Tibial artery (tissue), 4 donors: ENCODE measurements at regions not wholly inside any gene's neighbourhood (a gene's known extent, or its start where the extent isn't known, plus 50 kb on each side); places are given as distances from the start of the nearest gene placed in this dataset.

ENCODE experiments used
- DNase-seq, 2 donors: peaks; one replicate each; pipeline ENCODE4 v3.0.0-alpha.2; 2019
- H3K27ac ChIP-seq, 2 donors: fragments of 200-600 bp; sonication (generic) in 1 of 2; 1 replicate in 1 of 2; 2 replicates in 1 of 2; pipeline ENCODE4 v1.5.1; 2018 to 2019; ENCODE audit warnings: mild to moderate bottlenecking in 1 of 2
- H3K27me3 ChIP-seq, 2 donors: fragments of 200-600 bp; sonication (generic) in 1 of 2; one replicate each; pipeline versions ENCODE4 v1.5.1 to v1.6.0; 2016 to 2019
- H3K36me3 ChIP-seq, 3 donors: fragments of 200-600 bp; sonication (generic) in 2 of 3; one replicate each; pipeline ENCODE4 v1.5.1; 2016 to 2019; ENCODE audit warnings: mild to moderate bottlenecking in 2 of 3
- H3K4me1 ChIP-seq, 4 donors: fragments of 200-600 bp; sonication (generic) in 2 of 4; 1 replicate in 3 of 4; 2 replicates in 1 of 4; pipeline ENCODE4 v1.5.1; 2016 to 2019
- H3K4me3 ChIP-seq, 2 donors: fragments of 200-600 bp; sonication (generic) in 1 of 2; 1 replicate in 1 of 2; 2 replicates in 1 of 2; pipeline ENCODE4 v1.5.1; 2018 to 2019; ENCODE audit warnings: mild to moderate bottlenecking in 2 of 2
- H3K9me3 ChIP-seq, 3 donors: fragments of 200-600 bp; sonication (generic) in 1 of 3; one replicate each; pipeline ENCODE4 v1.5.1; 2016 to 2019
- CTCF ChIP-seq, 2 experiments: fragments of 200-600 bp in 1 of 2; fragments of 450-650 bp in 1 of 2; IDR thresholded peaks; one replicate each; pipeline ENCODE4 v1.5.1; 2017 to 2019; ENCODE audit warnings: antibody characterized with exemption in 2 of 2, mild to moderate bottlenecking in 1 of 2, moderate library complexity in 1 of 2
- intact Hi-C: fragments of 100-400 bp; cut with DNase I; formaldehyde crosslinking; loops from one replicate; pipeline ENCODE4 v1.15.0; 2023; ENCODE audit warnings: low total_unique reads

GRCh38 chr10:130898381-130898780 lies 413.1 kb downstream of the TCERG1L start:
- no peaks in the 10 kb centered on the region for H3K27me3 ChIP-seq
- no peaks in the 10 kb centered on the region for H3K36me3 ChIP-seq
- H3K9me3 ChIP-seq = no peaks in the 10 kb centered on the region
- H3K27ac ChIP-seq = no peak overlapping the region
- TF ChIP-seq CTCF (IDR thresholded peaks at IDR 0.05) = no peak
- intact Hi-C loops = no loop called here
- H3K4me3 ChIP-seq = no peak overlapping the region
- DNase-seq = no peak
- no peaks in the 10 kb centered on the region for H3K4me1 ChIP-seq

GRCh38 chr10:130899856-130900255 lies 411.7 kb downstream of the TCERG1L start:
- Histone ChIP-seq H3K36me3 (no peaks in the 10 kb centered on the region), H3K9me3 (no peaks in the 10 kb centered on the region), H3K27me3 (peaks cover 0 to under 1% of the 10 kb centered on the region in 2 donors), H3K27ac (no peak overlapping the region), H3K4me3 (no peak overlapping the region), H3K4me1 (no peaks in the 10 kb centered on the region)
- DNase-seq = no peak
- intact Hi-C loops = no loop called here
- no peak for TF ChIP-seq CTCF (IDR thresholded peaks at IDR 0.05)

- Histone ChIP-seq H3K4me1 (no peaks in the 10 kb centered on the region), H3K27me3 (peaks cover 0 to 4% of the 10 kb centered on the region in 2 donors), H3K4me3 (no peak overlapping the region), H3K9me3 (no peaks in the 10 kb centered on the region), H3K36me3 (no peaks in the 10 kb centered on the region), H3K27ac (no peak overlapping the region)
- DNase-seq = no peak
- intact Hi-C loops = no loop called here
- TF ChIP-seq CTCF (IDR thresholded peaks at IDR 0.05) = no peak
Measured at GRCh38 chr10:130900441-130901160, 410.9 kb downstream of the TCERG1L start.

- no peak overlapping the region for H3K4me3 ChIP-seq
- no peaks in the 10 kb centered on the region for H3K36me3 ChIP-seq
- intact Hi-C loops = no loop called here
- H3K27ac ChIP-seq = no peak overlapping the region
- H3K27me3 ChIP-seq = peaks cover 0 to 4% of the 10 kb centered on the region in 2 donors
- H3K9me3 ChIP-seq = no peaks in the 10 kb centered on the region
- H3K4me1 ChIP-seq = no peaks in the 10 kb centered on the region
- no peak for TF ChIP-seq CTCF (IDR thresholded peaks at IDR 0.05)
- DNase-seq = no peak
Measured at GRCh38 chr10:130901311-130902165, 410.0 kb downstream of the TCERG1L start.

GRCh38 chr10:130902471-130902870 lies 409.1 kb downstream of the TCERG1L start:
- no peak for TF ChIP-seq CTCF (IDR thresholded peaks at IDR 0.05)
- intact Hi-C loops = no loop called here
- DNase-seq = no peak
- Histone ChIP-seq H3K9me3 (no peaks in the 10 kb centered on the region), H3K27me3 (peaks cover 0 to 4% of the 10 kb centered on the region in 2 donors), H3K4me3 (no peak overlapping the region), H3K36me3 (no peaks in the 10 kb centered on the region), H3K4me1 (no peaks in the 10 kb centered on the region), H3K27ac (no peak overlapping the region)
